SK-N-SH treated with all-trans-retinoic acid at 6 μM for 48 hours (cell line): ENCODE measurements at regions not wholly inside any gene's neighbourhood (a gene's known extent, or its start where the extent isn't known, plus 50 kb on each side); places are given as distances from the start of the nearest gene placed in this dataset.

Source experiments
- ATAC-seq: fragments of 200-7000 bp; cut with Tn5 transposase; 3 replicates; pipeline ENCODE4 v1.9.1; 2020; ENCODE audit warnings: mild to moderate bottlenecking, moderate library complexity
- ARNTL ChIP-seq: fragments of 450-650 bp; formaldehyde crosslinking; IDR thresholded peaks from 2 replicates; pipeline ENCODE4 v1.5.0; 2020; ENCODE audit warnings: low read depth, mild to moderate bottlenecking, moderate library complexity, borderline replicate concordance
- BACH2 ChIP-seq: fragments of 250-450 bp; sonication (Bioruptor Pico); IDR thresholded peaks from 2 replicates; pipeline ENCODE4 v1.9.0; 2021; ENCODE audit warnings: mild to moderate bottlenecking, borderline replicate concordance
- CREB5 ChIP-seq: fragments of 250-450 bp; sonication (Bioruptor Pico); IDR thresholded peaks from 2 replicates; pipeline ENCODE4 v1.5.1; 2020; ENCODE audit warnings: low read depth, mild to moderate bottlenecking, moderate library complexity
- CSDC2 ChIP-seq: fragments of 250-450 bp; sonication (Bioruptor Pico); IDR thresholded peaks from 2 replicates; pipeline ENCODE4 v1.5.0; 2020; ENCODE audit warnings: mild to moderate bottlenecking, moderate library complexity
- ESRRG ChIP-seq: fragments of 250-450 bp; sonication (Bioruptor Pico); IDR thresholded peaks from 2 replicates; pipeline ENCODE4 v1.6.1; 2021; ENCODE audit warnings: mild to moderate bottlenecking
- GLIS3 ChIP-seq: fragments of 250-450 bp; sonication (Bioruptor Pico); IDR thresholded peaks from 2 replicates; pipeline ENCODE4 v1.5.0; 2020; ENCODE audit warnings: mild to moderate bottlenecking, moderate library complexity
- ISL1 ChIP-seq: fragments of 250-450 bp; sonication (Bioruptor Pico); IDR thresholded peaks from 2 replicates; pipeline ENCODE4 v2.1.2; 2022; ENCODE audit warnings: mild to moderate bottlenecking, moderate library complexity
- OSR1 ChIP-seq: fragments of 250-450 bp; sonication (Bioruptor Pico); IDR thresholded peaks from 2 replicates; pipeline ENCODE4 v1.8.0; 2022; ENCODE audit warnings: moderate library complexity, mild to moderate bottlenecking, inconsistent platforms
- PPARA ChIP-seq: fragments of 250-450 bp; sonication (Bioruptor Pico); IDR thresholded peaks from 2 replicates; pipeline ENCODE4 v1.5.0; 2020; ENCODE audit warnings: mild to moderate bottlenecking, borderline replicate concordance
- RARB ChIP-seq: fragments of 250-450 bp; sonication (Bioruptor Pico); IDR thresholded peaks from 2 replicates; pipeline ENCODE4 v1.8.0; 2021; ENCODE audit warnings: mild to moderate bottlenecking, moderate library complexity
- SNAI2 ChIP-seq: fragments of 250-450 bp; sonication (Bioruptor Pico); IDR thresholded peaks from 2 replicates; pipeline ENCODE4 v1.5.0; 2020; ENCODE audit warnings: mild to moderate bottlenecking, moderate library complexity
- TCF4 ChIP-seq: fragments of 250-450 bp; sonication (Bioruptor Pico); IDR thresholded peaks from 2 replicates; pipeline ENCODE4 v1.8.0; 2021; ENCODE audit warnings: mild to moderate bottlenecking, moderate library complexity, borderline replicate concordance
- TOX ChIP-seq: fragments of 250-450 bp; sonication (Bioruptor Pico); IDR thresholded peaks from 2 replicates; pipeline ENCODE4 v1.8.0; 2021; ENCODE audit warnings: mild to moderate bottlenecking, moderate library complexity, borderline replicate concordance
- TSHZ2 ChIP-seq: fragments of 250-450 bp; sonication (Bioruptor Pico); IDR thresholded peaks from 2 replicates; pipeline ENCODE4 v1.5.0; 2020; ENCODE audit warnings: mild to moderate bottlenecking, moderate library complexity
- ZC3H10 ChIP-seq: fragments of 250-450 bp; sonication (Bioruptor Pico); IDR thresholded peaks from 2 replicates; pipeline ENCODE4 v1.5.1; 2021; ENCODE audit warnings: mild to moderate bottlenecking, moderate library complexity
- ZFP3 ChIP-seq: fragments of 250-450 bp; sonication (Bioruptor Pico); IDR thresholded peaks from 2 replicates; pipeline ENCODE4 v1.5.0; 2020; ENCODE audit warnings: mild to moderate bottlenecking, moderate library complexity
- ZFP30 ChIP-seq: fragments of 450-650 bp; formaldehyde crosslinking; IDR thresholded peaks from 2 replicates; pipeline ENCODE4 v1.5.0; 2022; ENCODE audit warnings: mild to moderate bottlenecking, moderate library complexity
- ZNF565 ChIP-seq: fragments of 450-650 bp; formaldehyde crosslinking; conservative IDR thresholded peaks from 2 replicates; pipeline ENCODE4 v1.5.0; 2020; ENCODE audit warnings: low read depth, mild to moderate bottlenecking, moderate library complexity
- ZNF70 ChIP-seq: fragments of 450-650 bp; formaldehyde crosslinking; IDR thresholded peaks from 2 replicates; pipeline ENCODE4 v1.5.0; 2020; ENCODE audit warnings: mild to moderate bottlenecking, moderate library complexity
- TF ChIP-seq, protein P1 (sequence below): fragments of 250-450 bp; sonication (Bioruptor Pico); IDR thresholded peaks from 2 replicates; pipeline ENCODE4 v1.5.1; 2021; ENCODE audit warnings: mild to moderate bottlenecking, moderate library complexity
- TF ChIP-seq, protein P2 (sequence below): fragments of 250-450 bp; sonication (Bioruptor Pico); IDR thresholded peaks from 2 replicates; pipeline ENCODE4 v1.8.0; 2020; ENCODE audit warnings: mild to moderate bottlenecking, moderate library complexity, borderline replicate concordance
- TF ChIP-seq, protein P3 (sequence below): fragments of 250-450 bp; sonication (Bioruptor Pico); IDR thresholded peaks from 2 replicates; pipeline ENCODE4 v1.8.0; 2021; ENCODE audit warnings: low read depth, mild to moderate bottlenecking, moderate library complexity, borderline replicate concordance

- no peak for TF ChIP-seq ESRRG (CRISPR knock-in tag)
- TF ChIP-seq, protein P1, sequence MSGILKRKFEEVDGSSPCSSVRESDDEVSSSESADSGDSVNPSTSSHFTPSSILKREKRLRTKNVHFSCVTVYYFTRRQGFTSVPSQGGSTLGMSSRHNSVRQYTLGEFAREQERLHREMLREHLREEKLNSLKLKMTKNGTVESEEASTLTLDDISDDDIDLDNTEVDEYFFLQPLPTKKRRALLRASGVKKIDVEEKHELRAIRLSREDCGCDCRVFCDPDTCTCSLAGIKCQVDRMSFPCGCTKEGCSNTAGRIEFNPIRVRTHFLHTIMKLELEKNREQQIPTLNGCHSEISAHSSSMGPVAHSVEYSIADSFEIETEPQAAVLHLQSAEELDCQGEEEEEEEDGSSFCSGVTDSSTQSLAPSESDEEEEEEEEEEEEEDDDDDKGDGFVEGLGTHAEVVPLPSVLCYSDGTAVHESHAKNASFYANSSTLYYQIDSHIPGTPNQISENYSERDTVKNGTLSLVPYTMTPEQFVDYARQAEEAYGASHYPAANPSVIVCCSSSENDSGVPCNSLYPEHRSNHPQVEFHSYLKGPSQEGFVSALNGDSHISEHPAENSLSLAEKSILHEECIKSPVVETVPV (CRISPR knock-in tag): no peak
- TF ChIP-seq CSDC2 (CRISPR knock-in tag): no peak
- no peak for TF ChIP-seq BACH2 (CRISPR knock-in tag)
These were observed 78.2 kb downstream of the MYL12B start (continued) for GRCh38 chr18:3340015-3340681.

DNA sequence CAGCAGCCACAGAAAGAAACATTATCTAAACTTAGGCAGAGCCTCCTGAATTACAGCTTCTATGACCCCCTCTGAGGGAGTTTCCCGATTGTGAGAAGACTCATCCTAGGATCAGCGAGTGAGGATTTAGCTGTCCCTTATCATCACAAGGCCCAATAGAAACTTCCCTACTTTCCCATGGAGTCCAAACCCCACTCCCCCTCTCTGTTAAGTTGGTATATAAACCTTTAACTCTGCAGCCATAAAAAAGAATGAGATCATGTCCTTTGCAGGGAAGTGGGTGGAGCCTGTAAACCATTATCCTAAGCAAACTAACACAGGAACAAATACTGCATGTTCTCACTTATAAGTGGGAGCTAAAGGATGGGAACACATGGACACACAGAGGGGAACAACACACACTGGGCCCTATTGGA, 78.8 kb downstream of the MYL12B start:
- TF ChIP-seq ZFP30: no peak
- no peak for TF ChIP-seq ZNF70 (CRISPR knock-in tag)
- no peak for TF ChIP-seq CREB5 (CRISPR knock-in tag)
- TF ChIP-seq BACH2 (CRISPR knock-in tag): no peak
- TF ChIP-seq ISL1 (CRISPR knock-in tag): no peak
- TF ChIP-seq, protein P2, sequence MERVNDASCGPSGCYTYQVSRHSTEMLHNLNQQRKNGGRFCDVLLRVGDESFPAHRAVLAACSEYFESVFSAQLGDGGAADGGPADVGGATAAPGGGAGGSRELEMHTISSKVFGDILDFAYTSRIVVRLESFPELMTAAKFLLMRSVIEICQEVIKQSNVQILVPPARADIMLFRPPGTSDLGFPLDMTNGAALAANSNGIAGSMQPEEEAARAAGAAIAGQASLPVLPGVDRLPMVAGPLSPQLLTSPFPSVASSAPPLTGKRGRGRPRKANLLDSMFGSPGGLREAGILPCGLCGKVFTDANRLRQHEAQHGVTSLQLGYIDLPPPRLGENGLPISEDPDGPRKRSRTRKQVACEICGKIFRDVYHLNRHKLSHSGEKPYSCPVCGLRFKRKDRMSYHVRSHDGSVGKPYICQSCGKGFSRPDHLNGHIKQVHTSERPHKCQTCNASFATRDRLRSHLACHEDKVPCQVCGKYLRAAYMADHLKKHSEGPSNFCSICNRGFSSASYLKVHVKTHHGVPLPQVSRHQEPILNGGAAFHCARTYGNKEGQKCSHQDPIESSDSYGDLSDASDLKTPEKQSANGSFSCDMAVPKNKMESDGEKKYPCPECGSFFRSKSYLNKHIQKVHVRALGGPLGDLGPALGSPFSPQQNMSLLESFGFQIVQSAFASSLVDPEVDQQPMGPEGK (CRISPR knock-in tag): no peak
- no peak for TF ChIP-seq OSR1 (CRISPR knock-in tag)
- TF ChIP-seq GLIS3 (CRISPR knock-in tag): no peak
- no peak for TF ChIP-seq SNAI2 (CRISPR knock-in tag)
- TF ChIP-seq TCF4 (CRISPR knock-in tag): no peak
- TF ChIP-seq, protein P1 (CRISPR knock-in tag): no peak
- TF ChIP-seq TOX (CRISPR knock-in tag): no peak
- no peak for TF ChIP-seq ZC3H10 (CRISPR knock-in tag)
- TF ChIP-seq PPARA: no peak
- ATAC-seq: no peak

GRCh38 chr18:3342628-3343027, 80.7 kb downstream of the MYL12B start:
- ATAC-seq: no peak
- TF ChIP-seq RARB (no peak), ARNTL (CRISPR knock-in tag) (no peak), TSHZ2 (CRISPR knock-in tag) (no peak), CSDC2 (CRISPR knock-in tag) (no peak), PPARA (no peak), ZC3H10 (CRISPR knock-in tag) (no peak), TOX (CRISPR knock-in tag) (no peak), ISL1 (CRISPR knock-in tag) (no peak), ESRRG (CRISPR knock-in tag) (no peak), ZFP3 (CRISPR knock-in tag) (no peak), ZFP30 (no peak), SNAI2 (CRISPR knock-in tag) (no peak), OSR1 (CRISPR knock-in tag) (no peak), TCF4 (CRISPR knock-in tag) (no peak), ZNF70 (CRISPR knock-in tag) (no peak), ZNF565 (CRISPR knock-in tag) (no peak), CREB5 (CRISPR knock-in tag) (no peak), GLIS3 (CRISPR knock-in tag) (no peak)
- TF ChIP-seq, protein P3, sequence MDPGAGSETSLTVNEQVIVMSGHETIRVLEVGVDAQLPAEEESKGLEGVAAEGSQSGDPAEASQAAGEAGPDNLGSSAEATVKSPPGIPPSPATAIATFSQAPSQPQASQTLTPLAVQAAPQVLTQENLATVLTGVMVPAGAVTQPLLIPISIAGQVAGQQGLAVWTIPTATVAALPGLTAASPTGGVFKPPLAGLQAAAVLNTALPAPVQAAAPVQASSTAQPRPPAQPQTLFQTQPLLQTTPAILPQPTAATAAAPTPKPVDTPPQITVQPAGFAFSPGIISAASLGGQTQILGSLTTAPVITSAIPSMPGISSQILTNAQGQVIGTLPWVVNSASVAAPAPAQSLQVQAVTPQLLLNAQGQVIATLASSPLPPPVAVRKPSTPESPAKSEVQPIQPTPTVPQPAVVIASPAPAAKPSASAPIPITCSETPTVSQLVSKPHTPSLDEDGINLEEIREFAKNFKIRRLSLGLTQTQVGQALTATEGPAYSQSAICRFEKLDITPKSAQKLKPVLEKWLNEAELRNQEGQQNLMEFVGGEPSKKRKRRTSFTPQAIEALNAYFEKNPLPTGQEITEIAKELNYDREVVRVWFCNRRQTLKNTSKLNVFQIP: no peak
- TF ChIP-seq, protein P2 (CRISPR knock-in tag): no peak
